ENCODE measurements at regions not wholly inside any gene's neighbourhood (a gene's known extent, or its start where the extent isn't known, plus 50 kb on each side); places are given as distances from the start of the nearest gene placed in this dataset.

DNA sequence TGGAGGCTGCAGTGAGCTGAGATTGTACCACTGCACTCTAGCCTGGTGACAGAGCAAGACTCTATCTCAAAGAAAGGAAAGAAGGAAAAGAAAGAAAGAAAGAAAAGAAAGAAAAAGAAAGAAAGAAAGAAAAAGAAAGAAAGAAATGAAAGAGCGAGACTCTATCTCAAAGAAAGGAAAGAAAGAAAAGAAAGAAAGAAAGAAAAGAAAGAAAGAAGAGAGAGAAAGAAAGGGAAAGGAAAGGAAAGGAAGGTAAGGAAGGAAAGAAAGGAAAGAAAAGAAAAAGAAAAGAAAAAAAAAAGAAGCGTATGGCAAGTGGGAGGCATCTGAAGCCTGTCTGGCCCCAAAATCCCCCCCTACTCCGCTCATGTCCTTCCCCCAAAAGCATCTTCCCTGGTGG is 182.3 kb upstream of the MSX2 start:
- no peak overlapping the region for H2BK12ac ChIP-seq (ENCODE audit: low read depth, low read length)
- H3K14ac ChIP-seq (ENCODE audit: insufficient read length) = no peak overlapping the region
- WGBS, 2 experiments (ENCODE audit: extremely low coverage in 1 of 2, insufficient coverage in 1 of 2, insufficient read length in 1 of 2, insufficient replicate concordance in 2 of 2, low coverage in 1 of 2, low lambda C conversion rate in 2 of 2, missing lambda C conversion rate in 1 of 2) = 78% methylated on average over 3 of the region's 3 CpGs; no CpG with 5 or more reads in 1 of the 2 experiments
- no peaks in the 10 kb centered on the region for H3K23me2 ChIP-seq (ENCODE audit: low read depth, low read length)
- no peak overlapping the region for H2BK5ac ChIP-seq (ENCODE audit: low read depth, low read length)
- no peaks in the 10 kb centered on the region for H3K79me1 ChIP-seq (ENCODE audit: low read depth, low read length)
- H2BK120ac ChIP-seq (replicated peaks; ENCODE audit: low read depth, low read length) = no peak overlapping the region
- no peaks in the 10 kb centered on the region for H3K36me3 ChIP-seq (ENCODE audit: control insufficient read depth in 2 of 4, insufficient read depth in 4 of 4, low read length in 3 of 4)
- no peak overlapping the region for H3K27ac ChIP-seq (ENCODE audit: low read depth, low read length)
- H3K56ac ChIP-seq (replicated peaks; ENCODE audit: insufficient read length, low read depth, low read length) = no peak overlapping the region
- H4K20me1 ChIP-seq (replicated peaks in 1 of 2; ENCODE audit: control insufficient read depth in 1 of 2, insufficient read depth in 2 of 2, low read length in 2 of 2) = no peaks in the 10 kb centered on the region
- H3K4me1 ChIP-seq (replicated peaks in 1 of 4; ENCODE audit: control insufficient read depth in 3 of 4, insufficient read depth in 4 of 4, low read length in 3 of 4) = no peaks in the 10 kb centered on the region
- ChIA-PET CTCF (ENCODE audit: partially characterized antibody) (interaction anchor here (0.9 to 1.7 kb wide), 3 partner anchors 19 to 122 kb away, joined by 3 to 4 read pairs (median 3); no protein-coding TSS in a partner anchor), POLR2A (ENCODE audit: partially characterized antibody) (no interaction called here)
- H4K91ac ChIP-seq (replicated peaks; ENCODE audit: insufficient read length, low read length) = no peak overlapping the region
- no peak for FAIRE-seq
- no peaks in the 10 kb centered on the region for H3K79me2 ChIP-seq (ENCODE audit: control insufficient read depth in 1 of 2, insufficient read depth in 2 of 2, low read length in 2 of 2)
- H3K27me3 ChIP-seq (replicated peaks in 1 of 4; ENCODE audit: control insufficient read depth in 3 of 4, extremely low read depth in 1 of 4, insufficient read depth in 3 of 4, low read length in 3 of 4) = no peaks in the 10 kb centered on the region
- H3K4ac ChIP-seq (replicated peaks; ENCODE audit: insufficient read length, low read depth, low read length) = no peak overlapping the region
- no peak overlapping the region for H3K18ac ChIP-seq (ENCODE audit: extremely low read depth, low read length)
- no peak overlapping the region for H3K4me3 ChIP-seq (ENCODE audit: extremely low read depth in 1 of 4, insufficient read depth in 2 of 4, low read depth in 3 of 4, low read length in 4 of 4)
- H2BK20ac ChIP-seq (ENCODE audit: low read length) = no peak overlapping the region
- H4K5ac ChIP-seq (ENCODE audit: insufficient read length, low read depth, low read length) = no peak overlapping the region
- H2AFZ ChIP-seq (ENCODE audit: low read length) = no peak overlapping the region
- no peak overlapping the region for H2AK5ac ChIP-seq (ENCODE audit: low read depth, low read length)
- H3K9me3 ChIP-seq (ENCODE audit: insufficient read depth in 2 of 2, low read depth in 1 of 2, low read length in 1 of 2) = no peaks in the 10 kb centered on the region; a peak in 1 of 4 replicates
- H3K23ac ChIP-seq (ENCODE audit: insufficient read length) = no peak overlapping the region
- no peak overlapping the region for H4K8ac ChIP-seq (ENCODE audit: extremely low read depth, insufficient read depth, low read length)
- H3K4me2 ChIP-seq (ENCODE audit: insufficient read depth in 1 of 2, low read depth in 2 of 2, low read length in 2 of 2) = no peak overlapping the region
- H3K9ac ChIP-seq (replicated peaks in 1 of 4; ENCODE audit: extremely low read depth in 1 of 4, low read depth in 3 of 4, low read length in 3 of 4) = no peak overlapping the region
- no peak for DNase-seq (ENCODE audit: low read depth in 1 of 2, low spot score in 2 of 2)
- H2BK15ac ChIP-seq (ENCODE audit: low read length) = no peak overlapping the region
- TF ChIP-seq RFX5 (IDR thresholded peaks at IDR 0.05; ENCODE audit: borderline replicate concordance, low read depth, low read length) = no peak
- TF ChIP-seq RNF2 (IDR thresholded peaks at IDR 0.05; ENCODE audit: borderline replicate concordance, low read depth, low read length, missing control alignments, poor library complexity, severe bottlenecking) = no peak
